ENCODE measurements at regions not wholly inside any gene's neighbourhood (a gene's known extent, or its start where the extent isn't known, plus 50 kb on each side); places are given as distances from the start of the nearest gene placed in this dataset.

DNA sequence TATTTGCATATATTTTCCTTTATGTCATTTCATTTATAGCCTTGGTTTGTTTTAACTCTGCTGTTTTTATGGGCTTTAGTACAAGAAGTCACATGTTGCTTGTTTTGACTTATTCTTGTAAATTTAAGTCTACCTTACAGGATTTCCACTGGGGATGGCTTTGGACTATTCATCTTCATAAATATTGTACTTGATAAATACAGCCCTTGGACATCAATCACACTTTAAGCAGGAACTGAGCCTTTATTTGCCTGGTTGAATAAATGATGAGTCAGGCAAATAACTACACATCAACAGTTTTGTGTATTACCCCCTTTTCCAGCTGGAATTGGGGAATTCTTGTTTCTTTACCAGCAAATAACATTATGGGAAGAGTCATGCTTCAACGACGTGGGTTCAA, 286.0 kb downstream of the CNTN3 start:
- TF ChIP-seq, protein P1, sequence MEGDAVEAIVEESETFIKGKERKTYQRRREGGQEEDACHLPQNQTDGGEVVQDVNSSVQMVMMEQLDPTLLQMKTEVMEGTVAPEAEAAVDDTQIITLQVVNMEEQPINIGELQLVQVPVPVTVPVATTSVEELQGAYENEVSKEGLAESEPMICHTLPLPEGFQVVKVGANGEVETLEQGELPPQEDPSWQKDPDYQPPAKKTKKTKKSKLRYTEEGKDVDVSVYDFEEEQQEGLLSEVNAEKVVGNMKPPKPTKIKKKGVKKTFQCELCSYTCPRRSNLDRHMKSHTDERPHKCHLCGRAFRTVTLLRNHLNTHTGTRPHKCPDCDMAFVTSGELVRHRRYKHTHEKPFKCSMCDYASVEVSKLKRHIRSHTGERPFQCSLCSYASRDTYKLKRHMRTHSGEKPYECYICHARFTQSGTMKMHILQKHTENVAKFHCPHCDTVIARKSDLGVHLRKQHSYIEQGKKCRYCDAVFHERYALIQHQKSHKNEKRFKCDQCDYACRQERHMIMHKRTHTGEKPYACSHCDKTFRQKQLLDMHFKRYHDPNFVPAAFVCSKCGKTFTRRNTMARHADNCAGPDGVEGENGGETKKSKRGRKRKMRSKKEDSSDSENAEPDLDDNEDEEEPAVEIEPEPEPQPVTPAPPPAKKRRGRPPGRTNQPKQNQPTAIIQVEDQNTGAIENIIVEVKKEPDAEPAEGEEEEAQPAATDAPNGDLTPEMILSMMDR (conservative IDR thresholded peaks at IDR 0.05; ENCODE audit: low read depth, low read length): no peak
- no peak for TF ChIP-seq EZH2 (IDR thresholded peaks at IDR 0.05; ENCODE audit: borderline replicate concordance, low read depth, low read length, poor library complexity, severe bottlenecking)
